Psoas muscle (tissue), 7 donors: ENCODE measurements at regions not wholly inside any gene's neighbourhood (a gene's known extent, or its start where the extent isn't known, plus 50 kb on each side); places are given as distances from the start of the nearest gene placed in this dataset.
A peak's percentile ranks its signal among the peaks of the same experiment; 100 is the strongest.

Experiments
- ATAC-seq, 4 donors: fragments of 200-7000 bp; cut with Tn5 transposase; one replicate each; pipeline ENCODE4 v1.9.1; 2020; ENCODE audit warnings: moderate library complexity in 3 of 4, mild to moderate bottlenecking in 2 of 4
- DNase-seq, 2 donors: peaks; one replicate each; pipeline ENCODE4 v3.0.0-alpha.2; 2020
- H3K27ac ChIP-seq: fragments of 200-600 bp; one replicate; pipeline ENCODE4 v1.8.0; 2022
- H3K27me3 ChIP-seq, 3 donors: fragments of 200-600 bp in 1 of 3; one replicate each; pipeline versions ENCODE4 v1.6.1 to v1.8.0; 2013 to 2022; ENCODE audit warnings: low read length in 2 of 3, mild to moderate bottlenecking in 2 of 3, moderate library complexity in 1 of 3; ENCODE audit not compliant: insufficient read depth in 3 of 3
- H3K36me3 ChIP-seq, 2 donors: fragments of 200-600 bp in 1 of 2; one replicate each; pipeline versions ENCODE4 v1.6.1 to v1.8.0; 2013 to 2022; ENCODE audit warnings: low read depth in 1 of 2, mild to moderate bottlenecking in 1 of 2, moderate library complexity in 1 of 2; ENCODE audit not compliant: insufficient read depth in 1 of 2
- H3K4me1 ChIP-seq: fragments of 200-600 bp; one replicate; pipeline ENCODE4 v1.8.0; 2022
- H3K4me3 ChIP-seq: fragments of 200-600 bp; one replicate; pipeline ENCODE4 v1.8.0; 2022; ENCODE audit warnings: mild to moderate bottlenecking
- H3K9me3 ChIP-seq: fragments of 200-600 bp; one replicate; pipeline ENCODE4 v1.8.0; 2022
- CTCF ChIP-seq: fragments of 200-600 bp; IDR thresholded peaks from one replicate; pipeline ENCODE4 v1.8.0; 2022; ENCODE audit warnings: antibody characterized with exemption
- WGBS, 3 donors: extraction: QIAGEN DNeasy Blood & Tissue Kit; methylation state at CpG; one replicate each; pipeline versions ENCODE4 v1.1.6 to v1.1.7; 2013; 5-methylcytosine and 5-hydroxymethylcytosine counted together
- intact Hi-C, 2 donors: fragments of 100-400 bp; cut with DNase I; formaldehyde crosslinking; loops; one replicate each; pipeline versions ENCODE4 v1.11.0 to v1.14.2; 2022
- donor health status: healthy with polysubstance abuse.
- donor health status: DM: no; HTN: no; CAD: no; lungs with moderate emphysema.
- donor health status: Bipolar disorder and iron deficiency.
- donor health status: healthy.
- donor health status: DM: yes; HTN: yes; CAD: no.
- donor health status: DM: no; HTN: no; CAD: no.
- donor health status: DM: yes; HTN: yes; CAD: no.

- no peak overlapping the region for H3K27ac ChIP-seq
- no peak overlapping the region for H3K4me3 ChIP-seq
- no peaks in the 10 kb centered on the region for H3K27me3 ChIP-seq
- 72 to 74% (median 74%) methylated on average over 6 of the region's 6 CpGs for WGBS, 3 donors
- TF ChIP-seq CTCF, result no peak
- no peaks in the 10 kb centered on the region for H3K36me3 ChIP-seq
- H3K9me3 ChIP-seq, result no peaks in the 10 kb centered on the region
- ATAC-seq (no peak), DNase-seq (no peak)
- no peaks in the 10 kb centered on the region for H3K4me1 ChIP-seq
- intact Hi-C loops, result loop anchor here in 1 of 2 donors (10.0 kb wide), 2 partner anchors 55 to 135 kb away; no protein-coding TSS in a partner anchor
Measured at GRCh38 chr16:79309606-79310005, 290.9 kb downstream of the MAF start.

- intact Hi-C loops, result no loop called here
- Histone ChIP-seq H3K27ac (no peak overlapping the region), H3K4me1 (no peaks in the 10 kb centered on the region), H3K9me3 (no peaks in the 10 kb centered on the region), H3K27me3 (no peaks in the 10 kb centered on the region), H3K4me3 (no peak overlapping the region), H3K36me3 (no peaks in the 10 kb centered on the region)
- no peak for TF ChIP-seq CTCF
- DNase-seq, result peak; percentile 43 to 68
- ATAC-seq, result peak in 1 of 4 donors; percentile 21
- 91 to 97% (median 91%) methylated on average over 10 of the region's 10 CpGs for WGBS, 3 donors
Measured at GRCh38 chr16:79307214-79307613, 293.3 kb downstream of the MAF start.

DNA sequence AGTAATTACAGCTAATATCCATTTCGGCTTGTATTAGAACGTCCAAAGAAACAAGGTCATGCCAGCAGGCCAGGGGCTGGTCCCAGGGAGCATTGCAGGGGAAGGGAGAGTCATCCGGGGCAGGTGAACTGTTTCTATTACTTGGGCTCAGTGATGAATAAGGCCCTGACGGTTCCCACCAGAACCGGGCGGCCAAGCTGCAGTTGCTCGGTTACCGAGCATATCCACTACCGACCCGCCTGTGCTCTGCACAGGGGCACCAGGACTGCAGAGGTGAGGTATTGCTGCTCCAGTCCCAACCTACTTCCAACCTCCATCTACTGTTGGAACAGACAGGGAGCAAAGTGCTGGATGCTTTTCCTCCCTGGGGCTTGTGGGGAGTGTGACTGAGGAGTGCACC is 295.5 kb downstream of the MAF start:
- DNase-seq (no peak), ATAC-seq (no peak)
- Histone ChIP-seq H3K4me3 (no peak overlapping the region), H3K27me3 (peaks cover 0 to 1% (median 0%) of the 10 kb centered on the region in 3 donors), H3K36me3 (no peaks in the 10 kb centered on the region), H3K27ac (no peak overlapping the region), H3K4me1 (no peaks in the 10 kb centered on the region), H3K9me3 (no peaks in the 10 kb centered on the region)
- TF ChIP-seq CTCF, result no peak
- whole genome bisulfite sequencing, 3 donors, result 92 to 96% (median 93%) methylated on average over 10 of the region's 10 CpGs
- intact Hi-C loops, result no loop called here

DNA sequence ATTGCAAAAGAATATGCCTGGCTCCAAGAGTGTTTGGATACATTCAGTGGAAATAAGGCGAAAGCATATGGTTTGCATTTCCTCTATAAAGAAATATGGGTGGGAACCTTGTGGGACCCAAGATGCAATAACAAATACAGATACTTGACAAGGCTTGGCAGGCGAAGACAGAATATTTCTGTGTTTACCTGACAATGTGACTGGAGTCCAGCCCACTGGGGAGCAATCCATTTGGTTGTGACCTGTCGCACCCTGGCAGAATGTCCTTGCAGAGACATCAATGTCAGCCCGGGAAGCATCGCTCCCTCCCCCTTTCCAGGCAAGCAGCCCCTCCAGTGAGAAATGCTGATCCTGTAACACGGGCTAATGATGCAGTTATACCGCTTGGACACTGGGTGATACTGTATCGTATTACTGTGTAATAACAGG is 296.6 kb downstream of the MAF start:
- intact Hi-C loops, result no loop called here
- Histone ChIP-seq H3K4me3 (no peak overlapping the region), H3K36me3 (no peaks in the 10 kb centered on the region), H3K27ac (no peak overlapping the region), H3K27me3 (peaks cover 0 to 1% (median 0%) of the 10 kb centered on the region in 3 donors), H3K4me1 (no peaks in the 10 kb centered on the region), H3K9me3 (no peaks in the 10 kb centered on the region)
- DNase-seq, result no peak
- 42 to 60% (median 48%) methylated on average over 8 of the region's 8 CpGs for WGBS, 3 donors
- no peak for TF ChIP-seq CTCF
- no peak for ATAC-seq

DNA sequence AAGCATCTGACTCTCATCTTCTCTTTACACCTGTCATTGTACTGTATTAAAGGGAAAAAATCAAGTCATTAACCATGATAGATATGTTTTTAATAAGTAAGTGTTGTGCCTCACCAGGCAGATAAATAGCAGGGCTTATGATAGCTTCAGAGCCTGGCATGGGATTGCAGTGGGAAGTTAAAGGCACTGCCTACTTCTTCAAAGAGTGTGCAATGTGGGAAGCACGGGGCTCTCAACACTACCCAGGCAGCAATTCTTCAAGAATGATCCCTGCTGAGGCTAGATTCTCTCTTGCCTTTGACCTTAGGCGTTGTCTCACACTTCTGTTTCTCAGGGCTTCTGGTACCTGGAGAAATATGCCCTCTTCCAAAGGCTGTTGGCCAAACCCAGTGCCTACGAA is 297.3 kb downstream of the MAF start:
- DNase-seq (no peak), ATAC-seq (no peak)
- intact Hi-C loops, result no loop called here
- H3K27me3 ChIP-seq, result peaks cover 0 to 1% (median 0%) of the 10 kb centered on the region in 3 donors
- 87 to 90% (median 88%) methylated on average over 3 of the region's 3 CpGs for WGBS, 3 donors
- no peaks in the 10 kb centered on the region for H3K36me3 ChIP-seq
- no peak overlapping the region for H3K4me3 ChIP-seq
- no peaks in the 10 kb centered on the region for H3K9me3 ChIP-seq
- no peaks in the 10 kb centered on the region for H3K4me1 ChIP-seq
- H3K27ac ChIP-seq, result no peak overlapping the region
- TF ChIP-seq CTCF, result no peak
